ENCODE measurements at regions not wholly inside any gene's neighbourhood (a gene's known extent, or its start where the extent isn't known, plus 50 kb on each side); places are given as distances from the start of the nearest gene placed in this dataset.

DNA sequence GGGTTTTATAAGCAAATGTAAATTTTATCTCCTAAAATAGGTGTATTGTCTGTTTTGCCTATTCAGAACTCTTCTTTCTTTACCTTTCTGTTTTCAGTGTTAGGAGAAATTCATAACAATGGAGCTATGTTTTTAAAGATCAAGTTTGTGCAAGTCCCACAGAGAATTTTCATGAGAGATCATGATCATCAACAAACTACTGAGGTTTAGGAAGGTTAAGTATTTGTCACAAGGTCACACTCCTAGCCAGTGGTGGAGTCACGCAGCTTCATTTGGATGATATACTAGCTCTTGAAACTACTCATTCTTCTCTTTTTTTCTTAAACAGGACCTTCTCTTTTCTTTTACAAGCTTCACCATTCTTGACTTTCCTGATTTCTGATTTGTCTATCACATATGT lies 892.6 kb upstream of the FRG1 start:
- no peak for DNase-seq

DNA sequence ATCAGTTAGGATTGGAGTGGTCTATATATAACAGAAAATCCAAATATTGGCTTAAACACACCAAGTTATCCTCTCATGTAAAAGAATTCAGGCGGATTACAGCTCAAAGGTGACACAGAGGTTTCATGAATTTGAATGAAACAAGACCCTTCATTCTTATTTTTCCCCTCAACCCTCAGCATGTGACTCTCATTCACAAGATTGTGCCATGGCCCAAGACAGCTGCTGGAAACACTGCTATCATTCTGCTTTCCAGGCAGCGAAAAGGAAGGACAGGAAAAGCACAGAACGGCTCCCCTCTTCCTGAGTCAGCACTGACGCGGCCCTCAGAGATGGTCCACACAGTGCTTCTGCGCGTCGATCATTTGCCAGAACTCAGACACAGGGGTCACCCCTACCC lies 891.0 kb upstream of the FRG1 start:
- DNase-seq, result no peak

DNA sequence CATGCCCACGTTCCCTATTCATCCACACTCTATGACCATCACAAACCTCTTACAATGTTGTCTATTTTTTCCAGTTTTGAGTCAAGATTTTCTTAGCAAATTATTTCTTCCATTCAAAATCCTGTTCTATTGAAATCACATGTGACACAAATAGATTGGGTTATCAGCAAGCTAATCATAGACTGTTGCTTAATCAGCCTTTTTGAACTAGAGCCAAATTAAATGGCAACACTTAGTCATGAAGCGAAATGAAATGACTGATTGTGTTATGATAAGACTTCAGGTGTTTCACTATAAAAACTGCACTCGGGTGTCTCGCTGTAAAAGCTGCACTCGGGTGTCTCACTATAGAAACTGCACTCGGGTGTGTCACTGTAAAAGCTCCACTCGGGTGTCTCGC lies 890.0 kb upstream of the FRG1 start:
- DNase-seq, result no peak

DNA sequence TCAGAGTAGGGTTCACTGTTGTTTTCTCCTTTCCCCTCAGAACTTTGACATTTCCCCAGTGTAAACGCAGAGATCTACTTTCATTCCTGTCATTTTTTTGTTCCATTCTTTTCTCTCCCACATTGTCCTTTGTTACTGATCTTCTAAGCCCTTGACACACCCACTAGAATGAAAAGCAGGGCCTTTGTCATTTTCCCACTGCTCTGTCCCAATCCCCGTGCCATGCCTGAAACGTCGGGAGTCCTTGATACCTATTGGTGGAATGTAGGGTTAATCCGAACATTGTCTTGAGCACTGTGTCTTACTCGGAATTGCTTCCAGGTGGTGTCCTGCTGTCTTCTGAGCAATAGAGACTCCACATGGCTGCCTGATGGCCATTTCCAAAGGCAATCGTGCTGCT lies 887.1 kb upstream of the FRG1 start:
- no peak for DNase-seq

DNA sequence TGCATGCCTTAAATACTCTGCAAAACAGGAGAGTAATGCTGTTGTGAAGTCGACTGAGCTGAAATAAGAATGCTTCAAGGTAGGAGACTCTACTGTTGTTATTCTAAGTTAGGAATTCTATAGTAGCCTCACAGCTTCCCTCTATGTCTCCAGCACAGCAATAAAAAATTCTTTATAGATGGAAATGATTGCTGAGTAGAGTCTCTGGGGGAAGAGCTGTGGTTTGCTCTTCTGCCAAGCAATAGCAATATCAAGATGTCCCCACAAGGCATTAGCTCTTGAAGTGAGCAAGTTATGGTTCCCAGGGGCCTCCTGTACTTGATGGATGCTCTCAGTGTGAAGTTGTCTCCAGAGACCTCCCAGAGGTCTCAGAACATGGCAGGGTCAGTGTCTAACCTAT lies 880.6 kb upstream of the FRG1 start:
- no peak for DNase-seq

DNA sequence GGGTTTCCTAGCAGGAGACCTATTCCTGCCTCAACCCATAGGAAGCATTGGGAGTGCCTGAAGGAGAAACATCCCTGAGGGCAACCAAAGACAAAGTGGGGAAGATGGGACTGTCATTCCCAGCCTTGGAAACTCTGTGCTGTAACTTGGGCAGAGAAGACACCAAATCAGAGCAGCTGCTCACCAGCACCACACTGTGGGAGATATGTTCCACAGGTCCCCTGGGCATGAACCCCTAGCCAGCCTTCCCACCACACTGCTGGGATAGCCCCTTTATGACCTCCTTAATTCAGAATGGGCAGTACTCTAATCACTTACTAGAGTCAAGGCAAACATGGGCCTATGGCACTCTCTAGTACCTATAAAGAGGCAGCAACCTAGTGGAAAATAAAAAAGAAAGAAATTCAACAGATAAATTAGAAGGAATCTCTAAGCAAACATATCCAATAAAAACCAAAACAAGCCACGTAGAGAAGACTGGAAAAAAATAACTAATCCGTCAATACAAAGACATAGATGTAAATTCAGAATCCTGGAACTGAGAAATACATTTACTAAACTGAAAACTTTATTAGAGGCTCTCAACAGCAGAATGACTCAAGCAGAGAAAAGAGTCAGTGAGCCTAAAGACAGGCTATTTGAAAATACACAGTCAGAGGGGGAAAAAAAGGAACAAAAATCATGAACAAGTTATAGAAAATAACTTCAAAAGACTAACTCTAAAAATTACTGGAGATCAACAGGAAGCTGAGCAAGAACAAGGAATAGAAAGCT lies 878.4 kb upstream of the FRG1 start:
- DNase-seq, result no peak

DNA sequence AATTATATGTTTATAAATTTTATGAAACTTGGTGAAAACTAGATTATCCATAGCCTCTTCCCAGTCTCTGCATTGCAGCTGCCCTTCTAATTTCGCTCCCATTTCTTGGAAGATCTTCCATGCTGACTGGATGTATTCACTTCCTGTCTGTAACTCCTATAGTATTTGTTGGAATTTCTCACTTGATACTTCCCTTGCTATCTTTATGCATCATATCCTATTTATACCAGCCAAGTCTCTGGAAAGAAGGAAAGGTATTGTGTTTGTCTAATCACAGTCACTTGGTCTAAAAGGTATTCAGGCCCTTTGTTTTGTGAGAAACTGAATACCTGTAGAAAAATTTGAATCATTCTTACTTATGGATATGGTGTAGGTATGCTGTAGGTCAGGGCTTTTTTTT lies 870.9 kb upstream of the FRG1 start:
- no peak for DNase-seq

DNA sequence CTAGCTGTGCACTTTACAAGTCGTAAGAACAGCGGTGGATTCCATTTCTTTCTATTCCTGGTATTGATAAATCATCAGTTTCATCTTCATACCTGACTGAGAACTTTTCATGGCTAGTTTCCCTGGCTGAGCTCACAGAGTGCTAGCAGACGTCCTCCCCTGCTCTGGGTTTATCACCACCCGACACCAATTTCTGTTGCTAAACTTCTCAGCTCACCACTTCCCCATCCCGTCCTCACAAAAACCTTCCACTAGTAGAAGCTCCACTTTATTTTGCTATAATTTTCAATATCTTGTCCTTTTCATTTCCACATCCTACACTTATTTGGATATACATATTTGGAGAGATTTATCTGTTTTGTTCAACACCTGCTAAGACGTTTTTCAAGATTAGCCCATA lies 869.4 kb upstream of the FRG1 start:
- DNase-seq, result no peak

DNA sequence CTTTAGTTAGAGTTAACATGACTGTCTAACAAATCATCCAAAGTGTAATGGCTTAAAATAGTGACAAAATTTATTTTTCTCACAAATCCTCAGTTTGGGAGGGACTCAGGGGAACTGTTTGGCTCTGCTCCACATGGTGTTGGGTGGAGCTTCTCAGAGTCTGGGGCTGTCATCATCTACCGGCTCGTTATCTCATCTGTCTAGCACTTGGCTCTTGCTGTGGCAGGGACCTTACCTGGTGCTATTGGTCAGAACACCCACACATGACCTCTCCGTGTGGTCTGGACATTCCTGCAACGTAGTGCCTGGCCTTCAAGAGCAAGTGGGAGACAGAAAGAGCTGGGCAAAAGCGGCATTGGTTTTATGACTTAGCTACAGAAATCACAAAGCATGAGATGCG lies 866.9 kb upstream of the FRG1 start:
- no peak for DNase-seq

DNA sequence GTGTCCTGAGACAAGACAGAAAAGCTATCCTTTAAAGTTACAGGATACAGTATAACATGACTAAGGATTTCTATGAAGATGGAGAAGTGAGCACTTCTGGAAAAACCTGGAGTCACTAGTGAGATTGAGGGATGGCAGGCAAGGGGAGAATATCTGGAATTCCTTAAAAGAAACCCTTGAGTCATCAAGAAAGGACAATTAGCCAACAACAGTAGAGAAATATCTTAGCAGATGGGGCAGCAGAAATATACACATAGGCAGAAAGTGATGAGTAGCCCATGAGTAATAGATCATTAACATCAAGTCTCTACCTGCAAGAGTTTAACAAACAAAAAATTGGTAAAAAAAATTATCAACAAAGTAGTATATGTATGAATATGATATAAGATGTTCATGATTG lies 858.8 kb upstream of the FRG1 start:
- no peak for DNase-seq

DNA sequence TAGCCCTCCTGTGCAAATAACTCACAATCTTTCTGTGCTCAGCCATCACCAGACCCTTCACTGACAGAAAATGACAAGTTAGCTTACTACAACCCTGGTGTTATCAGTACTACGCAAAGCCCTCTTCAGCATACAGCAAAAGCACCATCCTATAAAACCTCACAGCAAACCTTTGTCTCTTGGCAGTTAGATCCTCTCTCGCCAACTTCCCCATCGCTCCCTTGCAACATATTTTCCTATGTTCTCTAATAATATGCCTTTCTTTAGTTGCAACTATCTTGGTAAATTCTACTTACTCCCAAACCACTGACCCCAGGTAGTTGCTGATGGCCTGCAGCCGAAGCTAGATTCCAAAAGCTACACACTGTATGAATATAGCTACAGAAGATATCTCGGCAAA lies 856.9 kb upstream of the FRG1 start:
- DNase-seq, result no peak

DNA sequence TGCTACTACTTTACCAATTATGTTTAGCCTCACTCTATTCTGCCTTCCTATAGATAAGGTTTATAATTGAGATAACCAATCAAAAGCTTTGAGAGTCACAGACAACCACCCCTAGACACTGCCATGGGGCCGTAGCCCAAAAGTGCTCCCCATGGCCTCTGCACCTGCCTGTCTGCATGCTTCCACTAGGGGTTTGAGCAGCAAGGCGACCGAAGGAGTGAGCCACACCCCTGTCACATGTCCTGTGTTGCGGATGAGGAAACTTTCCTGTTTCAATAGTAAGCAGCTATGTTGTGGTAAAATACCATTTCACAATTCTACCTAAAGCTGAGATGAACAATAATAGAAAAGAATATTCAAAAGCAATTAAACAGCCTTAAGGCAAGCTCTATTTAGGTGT lies 856.0 kb upstream of the FRG1 start:
- no peak for DNase-seq

DNA sequence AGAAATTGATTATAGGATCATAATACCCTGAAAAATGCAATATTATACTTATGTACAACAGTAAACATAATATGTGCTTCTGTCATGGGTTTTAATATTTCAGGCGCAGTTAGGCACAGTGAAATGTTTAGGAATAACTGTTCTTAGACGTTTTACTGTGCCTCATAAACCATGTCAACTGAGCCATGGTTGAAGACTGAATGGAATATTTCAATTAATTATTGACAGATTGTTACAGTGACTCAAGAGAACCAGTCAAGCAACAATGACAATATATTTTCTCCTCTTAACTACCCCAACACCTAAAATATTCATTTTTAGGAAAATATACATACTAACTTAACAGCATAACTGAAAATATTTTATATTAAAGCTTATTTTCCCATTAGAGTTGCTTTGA lies 852.7 kb upstream of the FRG1 start:
- no peak for DNase-seq

DNA sequence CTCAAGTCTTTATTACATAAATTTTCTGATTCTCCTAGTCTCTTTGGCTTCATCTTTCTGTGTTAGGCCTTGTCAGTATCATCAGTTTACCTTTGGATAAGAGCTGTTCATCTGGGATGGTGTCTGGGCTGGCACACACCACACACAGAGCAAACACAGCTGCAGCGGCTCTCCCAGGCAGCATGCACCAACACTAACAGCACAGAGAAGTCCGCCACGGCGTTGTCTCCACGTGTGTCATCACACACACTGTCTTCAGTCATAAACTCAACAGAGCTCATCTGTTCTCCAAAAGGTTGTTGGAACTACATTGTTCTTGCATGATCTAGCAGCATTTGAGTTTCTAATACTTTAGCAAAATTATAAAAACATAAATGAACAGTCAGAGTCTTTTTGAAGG lies 851.9 kb upstream of the FRG1 start:
- no peak for DNase-seq

DNA sequence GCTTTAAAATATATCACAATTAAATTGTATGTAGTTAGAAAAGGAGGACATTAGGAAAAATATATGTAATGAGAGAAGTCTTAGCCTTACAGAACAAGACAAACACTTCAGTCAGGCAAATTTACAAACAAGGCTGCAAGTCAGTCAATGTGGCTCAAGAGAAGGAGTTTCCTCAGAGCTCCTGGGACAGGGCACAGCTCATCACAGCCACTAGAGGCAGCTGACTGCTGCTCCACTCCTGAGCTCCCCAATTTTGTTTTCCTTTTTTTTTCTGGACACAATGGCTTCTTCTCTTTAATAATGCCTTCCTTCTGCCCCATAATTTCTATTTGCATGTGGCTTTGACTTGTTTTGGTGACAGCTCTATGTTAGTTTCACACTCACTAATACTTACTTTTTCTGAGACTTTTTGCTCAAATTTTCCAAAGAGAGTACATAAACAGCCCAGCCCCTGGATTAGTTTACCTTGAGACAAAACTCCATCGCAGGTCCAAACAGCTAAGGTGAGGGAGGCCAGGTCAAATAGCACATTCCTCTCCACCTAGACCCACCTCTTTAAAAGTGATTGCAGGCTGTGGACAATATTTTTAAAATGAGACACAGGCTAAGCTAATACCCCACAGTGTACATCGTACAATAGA lies 850.4 kb upstream of the FRG1 start:
- DNase-seq, result no peak

DNA sequence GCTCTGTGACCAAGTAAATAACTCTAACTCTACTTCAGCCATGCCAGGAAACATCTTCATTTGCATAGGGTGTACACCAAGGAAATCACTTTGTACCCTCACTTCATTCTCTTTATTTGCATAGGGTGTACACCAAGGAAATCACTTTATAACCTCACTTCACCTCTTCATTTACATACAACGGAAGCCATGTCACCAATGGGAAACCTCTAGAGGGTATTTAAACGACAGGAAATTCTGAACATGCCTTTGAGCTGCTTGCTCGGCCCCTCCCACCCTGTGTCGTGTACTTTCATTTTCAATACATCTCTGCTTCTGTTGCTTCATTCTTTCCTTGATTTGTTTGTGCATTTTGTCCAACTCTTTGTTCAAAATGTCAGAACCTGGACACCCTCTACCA lies 848.1 kb upstream of the FRG1 start:
- no peak for DNase-seq

DNA sequence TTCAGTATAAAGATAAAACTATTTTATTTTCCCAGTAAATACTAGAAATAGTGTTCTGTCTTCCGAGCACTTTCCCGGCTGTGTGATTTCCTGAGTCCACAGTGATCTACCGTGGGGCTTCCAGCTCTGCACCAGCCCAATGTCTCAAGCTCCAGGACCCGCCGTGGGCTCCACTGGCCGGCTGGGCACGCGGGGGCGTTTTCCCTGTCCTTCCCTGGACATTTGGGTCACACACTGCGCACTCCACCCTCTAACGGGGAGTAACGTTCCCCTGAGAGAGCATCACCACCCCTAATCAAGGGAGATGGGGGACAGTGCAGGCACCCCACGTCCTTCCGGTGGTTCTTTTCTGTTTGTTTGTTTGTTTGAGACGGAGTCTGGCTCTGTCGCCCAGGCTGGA lies 844.6 kb upstream of the FRG1 start:
- no peak for DNase-seq

DNA sequence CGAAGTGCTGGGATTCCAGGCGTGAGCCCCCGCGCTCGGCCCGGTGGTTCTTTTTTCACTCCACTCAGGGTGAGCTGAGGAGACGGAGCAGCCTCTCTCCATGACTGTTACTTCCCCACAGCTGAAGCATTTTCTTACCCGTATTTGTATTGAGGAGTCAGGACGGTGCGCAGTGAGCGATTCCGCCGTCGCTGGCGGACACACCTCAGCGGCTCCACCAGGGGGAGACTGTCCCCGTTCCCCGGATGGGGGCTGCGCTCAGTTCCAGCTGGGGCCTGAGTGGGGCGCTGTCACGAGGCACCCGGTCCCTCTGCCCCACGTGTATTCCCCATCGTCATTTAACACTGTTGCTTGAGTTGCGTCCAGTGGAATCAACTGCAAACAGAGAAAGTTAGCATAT lies 844.0 kb upstream of the FRG1 start:
- no peak for DNase-seq

DNA sequence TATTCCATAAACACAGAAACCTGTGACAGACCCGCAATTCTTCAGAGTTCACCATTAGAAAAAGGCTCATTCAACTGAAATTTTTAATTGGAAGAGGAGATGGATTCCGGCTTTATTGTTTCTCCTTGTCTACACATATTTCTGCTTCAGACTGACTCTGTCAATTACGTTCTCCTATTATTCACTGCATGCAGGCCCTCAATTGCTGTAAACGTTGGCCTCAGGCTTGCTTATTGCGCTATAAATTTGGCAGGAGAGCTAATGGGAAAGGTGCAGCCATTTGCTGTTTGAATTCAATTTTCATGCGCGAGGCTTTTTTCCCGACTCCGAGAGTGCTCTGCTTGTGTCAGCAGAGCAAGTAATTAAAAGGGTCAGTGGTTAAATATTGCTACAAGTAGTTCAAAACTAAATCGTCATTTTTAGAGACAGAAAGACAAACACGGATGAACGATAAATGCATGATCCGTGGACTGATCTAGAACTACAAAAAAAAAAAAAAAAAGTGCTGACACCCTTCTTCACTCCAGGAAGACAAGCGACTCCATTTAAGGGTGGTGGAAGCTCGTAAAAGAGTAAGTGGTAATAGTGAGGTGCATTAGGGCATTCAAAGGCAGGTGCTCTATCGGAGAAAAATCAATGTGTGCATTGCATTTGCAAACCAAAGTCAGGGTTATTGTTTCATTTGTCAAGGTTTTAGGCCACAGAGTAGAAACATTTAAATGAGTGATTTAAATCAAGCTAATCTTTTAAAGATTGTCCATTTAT lies 841.6 kb upstream of the FRG1 start:
- no peak for DNase-seq

DNA sequence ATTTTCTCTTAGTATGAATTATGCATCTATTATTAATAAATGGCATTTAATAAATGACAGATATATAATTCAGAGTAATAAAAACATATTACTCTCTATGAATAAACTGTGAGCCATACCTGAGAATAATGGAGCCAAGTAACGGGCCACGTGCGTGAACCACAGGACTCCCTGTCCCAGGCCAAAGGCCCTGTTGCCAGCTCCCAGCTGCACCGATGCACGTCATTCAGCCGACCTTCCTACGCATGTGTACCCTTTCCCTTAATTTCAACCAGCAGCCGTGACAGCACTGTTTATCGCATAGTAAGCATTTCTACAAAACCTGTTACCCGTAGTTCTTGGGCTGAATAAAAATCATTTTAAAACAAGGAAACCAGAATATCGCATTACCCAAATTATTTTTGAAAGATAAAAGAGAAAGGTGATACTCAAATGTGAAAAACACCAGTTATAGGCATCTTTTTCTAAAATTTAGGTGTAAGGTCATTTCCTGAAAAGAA lies 827.2 kb upstream of the FRG1 start:
- DNase-seq, result no peak

DNA sequence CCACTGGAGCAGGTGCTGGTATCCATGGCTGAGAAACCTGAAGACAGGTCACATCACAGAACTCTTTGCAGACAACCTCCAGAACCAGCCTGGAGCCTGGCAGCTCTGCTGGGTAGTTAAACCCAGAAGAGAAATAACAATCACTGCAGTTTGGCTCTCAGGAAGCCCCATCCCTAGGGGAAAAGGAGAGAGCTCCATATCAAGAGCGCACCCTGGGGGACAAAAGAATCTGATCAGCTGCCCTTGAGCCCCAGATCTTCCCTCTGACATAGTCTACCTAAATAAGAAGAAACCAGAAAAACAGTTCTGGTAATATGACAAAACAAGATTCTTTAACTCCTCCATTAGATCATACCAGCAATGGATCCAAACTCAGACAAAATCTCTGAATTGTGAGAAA lies 823.2 kb upstream of the FRG1 start:
- no peak for DNase-seq

DNA sequence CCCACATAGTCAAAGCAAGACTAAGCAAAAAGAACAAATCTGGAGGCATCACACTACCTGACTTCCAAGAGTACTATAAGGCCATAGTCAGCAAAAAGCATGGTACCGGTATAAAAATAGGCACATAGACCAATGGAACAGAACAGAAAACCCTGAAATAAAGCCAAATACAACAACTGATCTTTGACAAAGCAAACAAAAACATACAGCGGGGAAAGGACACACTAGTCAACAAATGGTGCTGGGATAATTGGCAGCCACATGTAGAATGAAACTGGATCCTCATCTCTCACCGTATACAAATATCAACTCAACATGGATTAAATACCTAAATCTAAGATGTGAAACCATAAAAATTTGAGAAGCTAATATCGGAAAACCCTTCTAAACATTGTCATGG lies 819.3 kb upstream of the FRG1 start:
- DNase-seq, result no peak

DNA sequence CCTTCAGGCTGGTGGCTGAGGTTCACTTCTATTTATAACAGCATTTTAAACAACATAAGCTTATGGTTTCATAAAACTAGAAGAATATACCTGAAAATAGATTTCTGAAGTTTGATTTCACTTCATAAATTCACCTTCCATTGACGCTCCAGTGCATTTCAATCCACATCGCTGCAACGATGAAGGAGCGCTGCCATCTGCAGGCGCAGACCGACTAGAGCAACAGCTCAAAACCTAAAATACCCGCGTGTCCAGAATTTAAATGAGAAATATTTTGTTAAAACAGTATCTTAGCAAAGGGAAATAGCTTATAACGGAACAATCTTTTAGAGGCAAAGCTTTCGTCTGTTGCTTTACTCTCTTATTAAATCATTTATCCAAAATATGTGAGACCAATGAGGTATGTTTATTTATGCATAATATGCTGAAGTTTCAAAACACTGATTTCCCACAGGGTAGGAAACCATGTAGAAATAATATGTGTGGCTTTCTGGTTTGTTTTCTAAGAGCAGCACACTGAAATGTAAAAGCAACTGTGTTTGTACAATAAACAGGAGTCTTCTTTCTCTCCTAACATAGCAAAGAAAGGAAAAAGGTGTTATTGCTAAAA lies 816.4 kb upstream of the FRG1 start:
- DNase-seq, result no peak

DNA sequence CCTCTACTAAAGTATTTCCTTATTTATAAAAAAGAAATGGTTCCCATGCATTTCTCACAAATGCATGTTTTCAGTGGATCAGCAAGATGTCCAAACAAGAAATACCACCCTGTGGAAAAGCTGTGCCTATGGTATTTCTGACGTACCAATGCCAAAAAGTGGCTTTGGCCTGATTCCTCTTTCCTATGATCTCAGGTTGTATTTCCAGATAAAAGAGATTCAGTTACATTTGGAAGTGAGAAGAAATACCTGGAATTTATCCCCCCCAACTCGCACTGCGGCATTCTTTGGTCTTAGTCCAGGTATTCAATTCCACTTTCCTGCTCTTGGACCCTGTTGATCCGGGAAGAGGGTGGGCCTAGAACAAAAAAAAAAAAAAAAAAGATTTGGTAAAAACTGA lies 815.9 kb upstream of the FRG1 start:
- DNase-seq, result no peak

All from NCI-H2171 treated with DMSO at 0.1 percent for 48 hours (cell line).